Fibroblast of peridontal ligament (primary cell): ENCODE measurements at regions not wholly inside any gene's neighbourhood (a gene's known extent, or its start where the extent isn't known, plus 50 kb on each side); places are given as distances from the start of the nearest gene placed in this dataset.
A peak's percentile ranks its signal among the peaks of the same experiment; 100 is the strongest.
"Not testable (repeated sequence)": the region's sequence is repeated elsewhere in the genome, so short reads cannot be mapped to it uniquely, and the experiment has no call there.

Experiments
- DNase-seq: peaks from one replicate; pipeline ENCODE4 v3.0.0-alpha.2; 2010; ENCODE audit errors: extremely low read depth

- DNase-seq = not testable (repeated sequence)
Measured at GRCh38 chr1:144140243-144140642, 168.5 kb upstream of the FAM72C start.

- not testable (repeated sequence) for DNase-seq
Measured at GRCh38 chr1:144105006-144105405, 133.2 kb upstream of the FAM72C start.

- not testable (repeated sequence) for DNase-seq
Measured at GRCh38 chr1:144104000-144104677, 132.4 kb upstream of the FAM72C start.

GRCh38 chr1:144103156-144103880, 131.5 kb upstream of the FAM72C start:
- DNase-seq = not testable (repeated sequence)

DNA sequence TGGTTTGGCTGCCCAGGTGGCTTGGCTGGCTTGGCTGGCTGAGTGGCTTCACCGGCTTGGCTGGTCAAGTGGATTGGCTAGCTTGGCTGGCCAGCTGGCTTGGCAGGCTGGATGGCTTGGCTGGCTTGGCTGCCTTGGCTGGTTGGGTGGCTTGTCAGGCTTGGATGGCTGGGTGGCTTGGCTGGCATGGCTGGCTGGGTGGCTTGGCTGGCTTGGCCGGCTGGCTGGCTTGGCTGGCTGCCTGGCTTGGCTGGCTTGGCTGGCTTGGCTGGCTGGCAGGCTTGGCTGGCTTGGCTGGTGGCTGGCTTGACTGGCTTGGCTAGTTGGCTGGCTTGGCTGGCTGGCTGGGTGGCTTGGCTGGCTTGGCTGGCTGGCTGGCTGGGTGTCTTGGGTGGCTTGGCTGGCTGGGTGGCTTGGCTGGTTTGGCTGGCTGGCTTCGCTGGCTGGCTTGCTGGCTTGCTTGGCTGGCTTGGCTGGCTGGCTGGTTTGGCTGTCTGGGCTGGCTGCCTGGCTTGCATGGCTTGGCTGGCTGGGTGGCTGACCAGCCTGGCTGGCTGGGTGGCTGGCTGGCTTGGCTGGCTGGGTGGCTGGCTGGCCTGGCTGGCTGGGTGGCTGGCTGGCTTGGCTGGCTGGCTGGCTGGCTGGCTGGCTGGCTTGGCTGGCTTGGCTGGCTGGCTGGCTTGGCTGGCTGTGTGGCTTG, 130.4 kb upstream of the FAM72C start:
- DNase-seq = not testable (repeated sequence)

GRCh38 chr1:144101397-144102045, 129.7 kb upstream of the FAM72C start:
- DNase-seq = no peak

DNA sequence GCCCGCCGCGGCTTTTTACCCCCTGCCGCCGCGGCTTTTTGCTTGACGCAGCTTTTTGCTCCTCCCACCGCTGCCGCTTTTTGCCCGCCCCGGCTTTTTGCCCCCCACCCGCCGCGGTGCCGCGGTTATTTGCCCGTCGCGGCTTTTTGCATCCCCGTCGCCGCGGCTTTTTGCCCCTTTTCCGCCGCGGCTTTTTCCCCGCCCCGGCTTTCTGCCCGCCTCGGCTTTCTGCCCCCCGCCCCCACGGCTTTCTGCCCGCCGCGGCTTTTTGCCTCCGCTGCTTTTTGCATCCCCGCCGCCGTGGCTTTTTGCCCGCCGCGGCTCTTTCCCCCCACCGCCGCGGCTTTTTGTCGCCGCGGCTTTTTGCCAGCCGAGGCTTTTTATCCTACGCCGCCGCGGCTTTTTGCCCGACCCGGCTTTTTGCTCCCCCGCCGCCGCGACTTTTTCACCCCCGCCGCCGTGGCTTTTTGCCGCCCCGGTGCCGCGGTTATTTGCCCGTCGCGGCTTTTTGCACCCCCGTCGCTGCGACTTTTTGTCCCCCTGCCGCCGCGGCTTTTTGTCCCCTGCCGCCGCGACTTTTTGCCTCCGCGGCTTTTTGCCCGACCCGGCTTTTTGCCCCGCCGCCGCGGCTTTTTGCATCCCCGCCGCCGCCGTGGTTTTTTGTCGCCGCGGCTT, 105.5 kb upstream of the FAM72C start:
- peak; percentile 1 for DNase-seq

DNA sequence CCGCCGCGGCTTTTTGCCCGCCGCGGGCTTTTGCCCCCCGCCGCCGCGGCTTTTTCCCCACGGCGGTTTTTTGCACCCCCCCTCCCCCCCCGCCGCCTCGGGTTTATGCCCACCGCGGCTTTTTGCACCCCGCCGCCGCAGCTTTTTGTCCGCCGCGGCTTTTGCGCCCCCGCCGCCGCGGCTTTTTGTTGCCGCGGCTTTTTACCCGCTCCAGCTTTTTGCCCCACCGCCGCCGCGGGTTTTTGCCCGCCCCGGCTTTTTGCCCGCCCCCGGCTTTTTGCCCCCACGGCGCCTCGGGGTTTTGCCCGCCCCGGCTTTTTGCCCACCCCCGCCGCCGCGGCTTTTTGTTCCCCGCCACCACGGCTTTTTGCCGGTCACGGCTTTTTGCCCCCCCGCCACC, 104.9 kb upstream of the FAM72C start:
- DNase-seq = not testable (repeated sequence)

DNA sequence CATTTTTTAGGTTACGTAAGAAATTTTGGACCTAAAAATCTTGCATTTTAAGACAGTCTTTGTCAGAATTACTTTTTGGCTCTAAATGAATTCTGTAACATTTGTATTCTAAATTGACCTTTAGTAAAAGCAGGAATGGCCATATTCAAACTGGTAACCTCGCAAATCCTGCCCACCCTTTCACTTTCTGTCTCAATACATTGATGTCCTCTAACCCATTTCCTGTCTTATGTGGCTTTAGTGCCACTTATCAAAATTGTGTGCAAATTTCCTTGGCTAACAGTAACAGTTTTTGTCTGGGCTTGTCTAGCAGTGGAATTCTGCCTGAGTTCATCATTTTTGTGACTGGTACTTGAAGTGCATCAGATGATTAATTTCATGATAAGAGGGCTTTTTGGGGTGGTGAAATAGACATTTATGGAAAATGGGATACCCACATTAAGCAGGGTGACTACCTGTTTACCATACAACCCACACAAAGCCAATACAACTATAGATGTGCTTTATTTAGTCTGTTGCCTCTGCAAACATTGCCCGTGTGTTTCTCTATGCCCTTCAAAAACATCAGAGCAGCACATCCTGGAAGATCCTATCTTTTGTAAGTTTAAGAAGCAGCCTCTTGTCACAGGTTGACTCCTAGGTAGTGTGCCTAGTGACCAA, 98.7 kb upstream of the FAM72C start:
- DNase-seq = not testable (repeated sequence)

DNA sequence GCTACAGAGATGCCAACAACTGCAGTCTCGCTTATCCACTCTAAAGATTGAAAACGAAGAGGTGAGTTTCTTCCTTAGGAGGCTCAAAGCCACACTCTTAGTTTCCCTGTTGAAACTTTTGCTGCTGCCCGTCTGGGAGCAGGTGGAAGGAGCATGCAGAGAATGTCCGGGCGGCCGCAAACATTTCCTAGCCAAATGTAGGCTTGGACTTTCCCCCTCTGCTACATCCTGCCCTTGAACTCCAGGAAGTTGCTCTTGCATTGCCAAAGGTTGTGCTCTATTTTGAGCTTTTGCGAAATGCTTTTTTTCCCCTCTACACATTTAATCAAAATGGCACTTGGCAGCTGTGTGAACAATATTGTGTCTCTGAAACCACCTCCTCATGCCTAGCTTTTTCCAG, 95.3 kb upstream of the FAM72C start:
- not testable (repeated sequence) for DNase-seq

DNA sequence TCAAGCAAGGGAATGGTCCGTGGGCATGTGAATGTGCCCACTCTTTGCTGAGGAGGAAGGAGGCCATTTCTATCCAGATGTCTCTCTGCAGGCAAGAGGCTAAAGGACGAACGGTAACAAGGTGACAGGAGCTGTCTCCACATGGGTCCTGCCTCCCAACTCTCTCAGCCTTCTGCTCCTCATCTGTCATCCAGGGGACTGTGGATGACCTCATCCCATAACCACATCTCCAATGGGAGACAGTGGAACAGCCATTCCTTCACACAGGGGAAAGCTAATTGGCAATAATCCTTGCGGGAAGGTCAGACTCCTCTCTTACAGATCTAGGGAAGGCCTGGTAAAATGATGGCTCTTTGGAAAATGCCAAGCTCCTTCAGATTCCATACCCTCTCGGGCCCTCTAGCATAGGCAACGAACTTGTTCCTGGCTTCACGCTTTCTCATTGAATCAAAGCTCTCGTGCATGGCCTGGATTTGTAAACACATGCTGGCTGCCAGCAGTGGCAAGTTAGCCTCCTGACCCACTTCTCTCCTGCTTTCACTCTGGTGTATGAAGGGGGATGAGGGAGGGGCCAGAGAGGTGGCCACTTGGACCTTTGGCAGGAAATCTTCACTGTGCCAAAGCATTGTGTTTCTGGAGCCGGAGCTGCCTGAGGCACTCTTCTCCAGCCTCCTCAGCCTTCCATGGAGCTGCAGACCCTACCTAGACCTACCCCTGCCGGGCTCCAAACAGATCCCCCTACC, 94.5 kb upstream of the FAM72C start:
- DNase-seq = not testable (repeated sequence)

- not testable (repeated sequence) for DNase-seq
Measured at GRCh38 chr1:144065299-144066060, 93.7 kb upstream of the FAM72C start.

DNA sequence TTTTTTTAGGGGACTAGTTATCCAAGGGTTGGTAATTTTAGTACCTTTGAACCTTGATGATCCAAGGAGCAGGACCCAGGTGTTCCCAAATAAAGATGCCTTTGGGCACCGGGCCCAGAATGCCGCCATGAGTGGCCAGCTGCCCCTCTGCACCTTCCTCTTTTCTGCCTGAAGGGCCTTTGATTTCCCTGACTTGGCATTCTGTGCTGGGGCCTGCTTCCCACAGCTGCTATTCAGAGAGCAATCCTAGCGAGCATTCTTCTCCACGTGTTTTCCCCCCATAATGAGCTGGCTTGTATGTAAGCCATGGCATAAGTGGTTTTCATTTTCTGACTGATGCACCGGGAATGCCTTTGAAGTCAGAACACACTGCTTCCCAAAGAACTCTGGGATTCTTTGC, 77.6 kb upstream of the FAM72C start:
- not testable (repeated sequence) for DNase-seq

GRCh38 chr1:144046645-144047044, 74.9 kb upstream of the FAM72C start:
- DNase-seq = not testable (repeated sequence)

GRCh38 chr1:144045751-144046546, 74.2 kb upstream of the FAM72C start:
- DNase-seq = peak; percentile 58

- DNase-seq = not testable (repeated sequence)
Measured at GRCh38 chr1:144042251-144042650, 70.5 kb upstream of the FAM72C start.

- DNase-seq = not testable (repeated sequence)
Measured at GRCh38 chr1:144040293-144040692, 68.5 kb upstream of the FAM72C start.

GRCh38 chr1:144034045-144034444, 62.3 kb upstream of the FAM72C start:
- not testable (repeated sequence) for DNase-seq

DNA sequence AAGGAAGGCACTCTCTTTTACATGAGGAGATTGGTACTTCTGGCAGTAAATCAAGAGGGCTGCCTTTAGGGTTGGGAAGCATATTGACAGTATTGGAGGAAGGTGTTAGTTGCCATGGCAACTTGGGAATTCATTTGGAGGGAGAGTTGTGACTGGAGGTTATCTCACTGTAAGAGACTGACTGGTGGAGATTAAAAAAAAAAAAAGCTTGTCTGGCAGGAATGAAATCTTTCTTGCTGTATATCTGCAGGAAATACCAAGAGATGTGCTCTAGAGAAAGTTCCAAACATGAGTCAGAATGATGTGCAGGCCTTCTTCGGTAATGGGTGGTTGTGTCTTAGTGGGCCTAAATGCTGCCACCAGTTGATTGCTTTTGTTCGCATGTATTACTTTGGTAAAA, 59.8 kb upstream of the FAM72C start:
- not testable (repeated sequence) for DNase-seq
